Germinal center (tissue), 1 donor: ENCODE measurements at regions not wholly inside any gene's neighbourhood (a gene's known extent, or its start where the extent isn't known, plus 50 kb on each side); places are given as distances from the start of the nearest gene placed in this dataset.
"Not testable (repeated sequence)": the region's sequence is repeated elsewhere in the genome, so short reads cannot be mapped to it uniquely, and the experiment has no call there.

Experiments used
- DNase-seq: peaks from one replicate; pipeline ENCODE4 v3.0.0; 2012; ENCODE audit warnings: mixed read lengths, low spot score

DNA sequence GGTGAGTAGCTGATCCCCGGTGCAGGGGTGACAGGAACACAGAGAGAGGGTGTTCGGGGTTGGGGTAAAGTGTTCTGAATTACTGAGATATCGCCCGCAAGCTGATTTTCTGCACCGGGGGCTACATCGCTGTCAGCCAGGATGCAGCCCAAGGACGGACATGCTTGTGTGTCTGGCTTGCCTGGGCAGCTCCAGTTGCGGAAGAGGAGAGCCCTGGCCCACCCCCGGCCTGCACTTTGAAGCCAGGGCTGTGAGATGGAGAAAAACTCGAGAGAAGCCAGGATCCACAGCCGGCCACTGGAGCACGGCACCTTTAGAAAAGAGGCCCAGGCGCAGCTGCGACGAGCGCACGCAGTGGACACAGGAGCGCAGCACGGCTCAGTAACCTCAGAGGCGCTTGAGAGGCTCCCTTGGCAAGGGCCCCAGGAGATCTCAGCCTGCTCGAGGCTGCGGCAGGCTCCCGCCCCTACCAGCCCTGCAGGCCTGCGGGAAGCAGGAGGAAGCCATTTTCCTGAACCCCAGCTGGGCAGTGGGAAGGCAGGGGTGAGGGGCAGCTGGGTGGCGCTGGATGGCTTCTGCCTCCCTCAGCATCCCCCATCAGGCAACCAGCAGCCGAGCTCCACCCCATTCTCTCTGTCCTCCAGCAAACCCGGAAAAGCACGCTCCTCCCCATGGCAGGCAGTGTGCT is 59.2 kb downstream of the C9orf50 start:
- no peak for DNase-seq

DNA sequence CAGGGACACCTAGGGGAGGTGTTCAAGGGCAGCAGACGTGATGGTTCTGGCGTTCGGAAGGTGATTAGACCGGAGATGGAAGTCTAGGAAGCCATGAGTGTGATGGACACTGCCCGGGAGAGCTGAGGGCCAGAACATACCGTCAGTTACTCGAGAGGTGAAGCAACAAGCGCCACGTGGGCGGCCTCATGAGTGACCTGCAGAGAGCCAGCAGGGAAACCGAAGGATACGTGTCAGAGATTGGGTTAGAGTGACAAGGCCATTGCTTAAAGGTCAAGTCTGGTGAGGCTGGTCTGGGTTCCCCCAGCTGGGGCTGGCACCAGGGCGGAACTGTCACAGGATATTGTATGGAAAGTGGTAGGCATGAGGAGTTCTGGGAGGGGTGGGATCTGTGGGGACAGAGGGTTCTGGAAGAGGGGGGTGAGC is 60.0 kb downstream of the C9orf50 start:
- DNase-seq = no peak

DNA sequence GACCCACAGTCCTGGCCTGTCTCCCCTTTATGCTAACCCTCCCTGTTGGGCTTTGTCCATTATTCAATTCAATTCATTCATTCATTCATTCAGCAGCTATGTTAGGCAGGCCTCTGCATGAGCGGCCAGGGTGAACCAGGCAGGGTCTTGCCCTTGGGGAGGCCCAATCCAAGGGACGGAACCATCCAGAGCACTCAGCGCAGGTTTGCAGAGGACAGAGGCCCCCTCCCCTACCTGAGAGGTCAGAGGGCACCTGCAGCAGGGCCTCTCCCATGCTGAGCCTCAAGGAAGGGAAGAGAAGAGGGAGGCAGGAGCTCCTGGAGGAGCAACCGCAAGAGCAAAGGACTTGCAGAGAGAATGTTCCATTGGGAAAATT is 61.4 kb downstream of the C9orf50 start:
- DNase-seq = no peak

DNA sequence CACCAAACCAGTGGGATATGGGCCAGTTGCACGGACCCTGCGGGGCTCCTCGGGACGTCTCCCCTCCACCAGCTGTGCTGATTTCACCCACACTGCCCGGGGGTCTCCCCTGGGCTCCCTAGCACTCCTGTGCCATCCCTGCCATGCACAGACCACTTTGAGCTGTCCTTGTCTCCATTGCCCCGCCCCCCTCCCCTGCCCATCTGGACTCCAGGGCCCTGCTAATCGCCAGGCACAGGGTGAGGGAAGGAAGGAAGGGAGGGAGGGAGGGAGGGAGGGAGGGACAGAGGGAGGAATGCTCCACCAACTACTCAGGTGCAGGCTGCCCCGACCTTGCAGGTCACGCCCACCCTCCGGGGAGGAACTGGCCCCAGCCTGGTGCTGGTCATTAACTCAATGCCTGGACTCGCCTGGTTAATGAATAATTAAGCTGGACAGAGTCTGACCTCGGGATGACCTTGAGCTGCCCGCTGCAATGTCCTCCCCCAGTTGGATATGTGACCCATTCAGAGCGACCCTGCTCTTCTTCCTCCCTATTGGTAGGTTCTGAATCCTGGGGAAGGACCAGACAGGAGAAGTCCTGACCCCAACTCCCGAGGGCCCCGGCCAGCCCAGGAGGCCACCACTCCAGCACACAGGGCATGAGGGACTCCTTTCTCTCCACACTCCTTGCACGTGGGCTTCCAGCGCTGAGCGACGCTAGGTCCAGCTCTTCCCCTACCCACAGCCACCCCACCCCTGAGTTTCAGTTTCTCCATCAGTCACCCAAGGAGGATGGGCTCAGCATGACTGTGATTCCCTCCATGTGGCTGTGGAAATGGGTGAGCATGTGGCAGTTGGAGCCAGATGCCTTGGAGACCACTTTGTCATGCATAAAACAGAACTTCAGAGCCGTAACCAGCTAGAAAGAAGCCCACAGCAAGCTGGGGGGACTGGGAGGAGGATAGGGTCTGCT is 62.1 kb downstream of the C9orf50 start:
- no peak for DNase-seq

DNA sequence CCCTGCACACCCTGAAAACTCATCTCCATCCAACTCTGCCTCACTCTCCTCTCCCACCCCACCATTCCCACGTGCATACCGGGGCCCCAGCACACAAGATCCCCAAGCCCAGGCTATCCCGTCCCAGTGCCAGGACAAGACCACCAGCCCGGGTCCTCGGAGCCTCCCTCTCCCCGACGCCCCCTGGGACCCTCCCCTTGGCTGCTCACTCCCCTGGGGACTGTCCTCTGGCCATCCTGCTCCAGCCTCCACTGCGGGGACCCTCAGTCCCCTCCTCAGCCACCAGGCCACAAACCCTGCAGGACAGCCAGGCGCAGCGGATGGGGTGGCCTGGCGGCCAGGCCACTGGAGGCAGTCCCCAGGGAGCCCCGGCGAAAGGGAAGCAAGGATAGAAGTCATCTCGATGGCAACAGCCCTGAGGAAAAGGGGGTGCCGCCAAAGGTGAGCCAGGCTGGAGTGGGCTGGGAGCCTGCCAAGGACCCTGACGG is 62.8 kb downstream of the C9orf50 start:
- no peak for DNase-seq

DNA sequence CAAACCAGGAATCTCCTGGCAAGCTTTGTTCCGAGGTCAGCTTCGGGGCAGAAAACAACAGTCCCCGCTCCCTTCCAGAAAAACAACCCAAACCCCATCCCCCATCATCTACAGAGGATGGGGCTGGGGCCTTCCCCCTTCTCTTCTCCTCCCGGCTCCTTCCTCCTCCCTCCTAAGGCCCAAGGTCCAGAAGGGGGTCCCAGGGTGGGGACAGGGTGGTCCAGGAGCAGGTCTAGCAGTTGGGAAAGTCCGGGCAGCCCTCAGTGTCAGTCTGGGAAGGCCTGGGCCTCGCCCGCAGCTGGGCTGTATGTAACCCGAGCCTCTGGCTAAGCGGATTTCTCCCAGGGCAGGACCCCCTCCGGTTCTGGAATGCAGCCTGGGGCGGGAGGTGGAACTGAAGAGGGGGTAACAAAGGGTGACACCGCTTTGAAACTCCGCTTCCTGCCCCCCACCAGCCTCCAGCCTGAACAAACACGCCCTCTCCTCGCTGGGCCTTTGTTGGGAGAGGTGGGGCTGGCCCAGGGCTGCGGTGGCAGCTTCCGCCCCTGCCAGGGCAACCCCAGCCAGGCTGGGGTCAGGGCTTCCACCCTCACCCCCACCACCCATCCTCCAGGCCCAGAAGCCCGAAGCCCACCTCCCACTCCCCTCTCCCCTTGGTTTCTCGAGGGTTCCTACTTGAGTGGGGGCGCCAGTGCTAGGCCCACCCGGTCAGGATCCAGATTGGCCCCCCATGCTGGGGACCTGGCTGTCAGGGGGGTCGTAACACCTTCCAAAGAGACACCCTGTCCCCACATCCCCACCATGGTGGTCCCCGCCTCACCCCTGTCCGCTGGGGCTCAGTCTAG is 63.5 kb downstream of the C9orf50 start:
- no peak for DNase-seq

DNA sequence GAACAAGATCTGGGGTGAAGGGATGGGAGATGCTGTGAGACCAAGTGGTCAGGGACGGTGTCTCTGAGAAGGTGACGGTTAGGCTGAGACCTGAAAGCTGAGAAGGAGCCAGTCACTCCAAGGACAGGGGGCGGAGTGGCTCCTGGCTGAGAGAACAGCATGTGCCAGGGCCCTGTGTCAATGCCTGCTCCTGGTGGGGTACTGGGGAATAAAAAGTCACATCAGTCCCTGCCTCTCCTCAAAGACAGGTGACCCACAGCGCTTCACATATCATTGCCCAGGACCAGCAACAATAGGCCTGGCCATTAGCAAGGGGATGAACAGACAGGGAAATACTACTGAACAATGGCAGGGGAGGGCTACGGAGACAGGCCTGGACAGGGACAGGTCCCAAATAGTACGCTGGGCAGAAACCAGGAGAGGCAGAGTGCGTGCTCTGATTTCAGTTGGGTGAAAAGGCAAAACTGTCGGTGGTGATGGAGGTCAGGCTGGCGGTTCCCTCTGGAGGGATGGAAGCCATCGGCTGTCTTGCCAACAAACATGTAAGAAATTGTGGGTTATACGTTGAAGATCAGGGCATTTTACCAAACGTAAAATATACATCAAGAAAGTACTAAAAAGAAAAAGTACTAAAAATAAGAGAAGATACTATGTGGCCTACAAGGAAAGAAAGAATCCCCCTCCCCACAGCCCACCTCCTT is 64.3 kb downstream of the C9orf50 start:
- no peak for DNase-seq

DNA sequence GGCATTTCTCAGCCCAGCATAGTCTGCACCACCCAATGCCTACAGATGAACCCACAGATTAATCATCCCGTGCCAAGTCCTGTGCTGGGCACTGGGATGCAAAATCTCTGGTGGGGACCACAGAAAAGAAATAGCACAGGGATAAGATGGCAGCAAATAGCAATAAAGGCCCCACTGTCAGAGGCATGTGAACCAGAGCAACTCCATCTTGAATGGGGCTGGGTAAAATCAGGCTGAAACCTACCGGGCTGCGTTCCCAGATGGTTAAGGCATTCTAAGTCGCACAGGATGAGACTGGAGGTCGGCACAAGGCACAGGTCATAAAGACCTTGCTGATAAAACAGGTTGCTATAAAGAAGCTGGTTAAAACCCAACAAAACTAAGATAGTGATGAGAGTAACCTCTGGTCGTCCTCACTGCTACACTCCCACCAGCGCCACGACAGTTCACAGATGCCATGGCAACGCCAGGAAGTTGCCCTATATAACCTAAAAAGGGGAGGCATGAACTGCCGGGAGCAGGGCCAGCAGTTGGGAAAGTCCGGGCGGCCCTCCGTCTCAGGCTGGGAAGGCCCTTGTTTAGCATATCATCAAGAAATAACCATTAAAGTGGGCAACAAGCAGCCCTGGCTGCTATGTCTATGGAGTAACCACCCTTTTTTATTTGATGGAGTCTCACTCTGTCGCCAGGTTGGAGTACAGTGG is 65.2 kb downstream of the C9orf50 start:
- DNase-seq = no peak

DNA sequence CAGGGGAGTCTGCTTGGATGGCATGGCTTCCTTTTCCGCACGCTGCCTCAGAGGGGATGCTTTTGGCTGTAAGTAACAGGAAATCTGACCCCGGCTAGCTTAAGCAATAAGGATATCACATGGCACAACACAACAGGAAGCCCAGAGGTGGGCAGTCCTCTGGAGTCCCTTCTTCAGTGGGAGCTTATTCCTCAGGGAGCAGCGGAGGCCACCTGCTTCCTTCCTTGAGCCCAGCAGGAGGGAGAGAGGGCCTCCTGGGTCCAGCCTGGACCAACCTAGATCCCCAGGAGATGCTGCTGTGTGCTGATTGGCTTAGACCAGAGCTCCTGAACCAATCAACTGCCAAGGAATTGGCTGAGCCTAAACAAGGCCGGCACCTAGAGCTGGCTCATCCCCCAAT is 66.3 kb downstream of the C9orf50 start:
- no peak for DNase-seq

DNA sequence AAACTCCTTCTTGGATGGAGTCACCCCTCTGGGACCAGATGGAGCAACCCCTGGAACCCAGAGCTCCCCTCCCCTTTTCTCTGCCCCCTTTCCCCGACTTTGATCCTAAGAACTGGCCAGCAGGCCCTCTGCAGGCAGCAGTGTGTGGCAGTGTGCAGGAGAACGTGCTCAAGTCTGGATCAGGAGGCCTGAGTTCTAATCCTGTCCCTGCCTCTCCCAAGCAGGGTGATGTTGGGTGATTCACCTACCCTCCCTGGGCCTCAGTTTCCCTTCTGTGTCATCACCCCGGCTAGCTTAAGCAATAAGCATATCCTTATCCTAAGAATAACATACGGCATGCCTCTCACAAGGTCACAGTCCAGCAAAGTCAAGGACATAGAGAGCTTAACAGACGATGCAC is 67.6 kb downstream of the C9orf50 start:
- DNase-seq = no peak

DNA sequence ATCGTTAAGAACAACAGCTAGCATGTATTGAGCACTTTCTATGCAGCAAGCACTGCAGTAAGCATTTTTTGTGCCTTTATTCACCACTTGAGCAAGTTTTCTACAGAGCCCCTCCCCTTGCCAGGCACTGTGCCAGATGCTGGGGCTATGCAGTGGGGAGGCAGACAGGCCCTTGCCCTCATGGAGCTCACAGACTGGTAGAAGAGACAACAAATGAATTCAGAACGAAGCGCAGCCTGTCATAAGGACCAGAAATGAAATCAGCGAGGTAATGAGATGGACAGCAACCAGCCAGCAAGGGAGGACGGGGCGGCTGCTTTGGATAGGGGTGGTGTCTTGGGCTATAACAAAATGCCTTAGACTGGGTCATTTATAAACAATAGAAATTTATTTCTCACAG is 68.8 kb downstream of the C9orf50 start:
- no peak for DNase-seq

DNA sequence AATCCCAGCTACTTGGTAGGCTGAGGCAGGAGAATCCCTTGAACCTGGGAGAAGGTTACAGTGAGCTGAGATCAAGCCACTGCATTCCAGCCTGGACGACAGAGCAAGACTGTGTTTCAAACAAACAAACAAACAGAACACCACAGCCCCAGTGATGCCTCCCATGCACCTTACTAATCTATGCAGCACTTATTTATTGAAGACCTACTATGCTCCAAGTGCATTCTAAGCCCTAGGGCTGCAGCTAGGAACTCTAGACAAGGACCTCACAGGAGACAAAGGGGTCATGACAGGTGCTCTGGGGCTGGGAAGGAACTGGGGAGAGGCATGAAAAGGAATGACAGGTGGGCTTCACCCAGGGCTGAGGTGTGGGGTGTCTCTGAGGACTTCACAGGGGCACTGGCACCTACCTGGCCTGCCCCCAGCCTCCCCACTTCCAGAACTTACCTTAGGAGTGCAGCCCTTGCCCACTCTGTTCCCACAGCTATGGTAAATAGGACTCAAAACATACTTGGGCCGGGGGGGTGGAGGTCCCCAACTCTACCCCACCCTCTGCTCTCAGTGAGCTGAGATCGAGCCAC is 69.4 kb downstream of the C9orf50 start:
- no peak for DNase-seq

DNA sequence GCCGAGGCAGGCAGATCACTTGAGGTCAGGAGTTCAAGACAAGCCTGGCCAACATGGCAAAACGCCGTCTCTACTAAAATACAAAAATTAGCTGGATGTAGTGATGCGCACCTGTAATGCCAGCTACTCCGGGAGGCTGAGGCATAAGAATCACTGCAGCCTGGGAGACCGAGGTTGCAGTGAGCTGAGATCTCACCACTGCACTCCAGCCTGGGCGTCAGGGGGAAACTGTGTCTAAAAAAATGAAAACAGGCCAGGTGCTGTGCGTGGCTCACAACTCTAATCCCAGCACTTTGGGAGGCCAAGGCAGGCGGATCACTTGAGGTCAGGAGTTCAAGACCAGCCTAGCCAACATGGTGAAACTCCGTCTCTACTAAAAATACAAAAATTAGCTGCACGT is 69.9 kb downstream of the C9orf50 start:
- not testable (repeated sequence) for DNase-seq

DNA sequence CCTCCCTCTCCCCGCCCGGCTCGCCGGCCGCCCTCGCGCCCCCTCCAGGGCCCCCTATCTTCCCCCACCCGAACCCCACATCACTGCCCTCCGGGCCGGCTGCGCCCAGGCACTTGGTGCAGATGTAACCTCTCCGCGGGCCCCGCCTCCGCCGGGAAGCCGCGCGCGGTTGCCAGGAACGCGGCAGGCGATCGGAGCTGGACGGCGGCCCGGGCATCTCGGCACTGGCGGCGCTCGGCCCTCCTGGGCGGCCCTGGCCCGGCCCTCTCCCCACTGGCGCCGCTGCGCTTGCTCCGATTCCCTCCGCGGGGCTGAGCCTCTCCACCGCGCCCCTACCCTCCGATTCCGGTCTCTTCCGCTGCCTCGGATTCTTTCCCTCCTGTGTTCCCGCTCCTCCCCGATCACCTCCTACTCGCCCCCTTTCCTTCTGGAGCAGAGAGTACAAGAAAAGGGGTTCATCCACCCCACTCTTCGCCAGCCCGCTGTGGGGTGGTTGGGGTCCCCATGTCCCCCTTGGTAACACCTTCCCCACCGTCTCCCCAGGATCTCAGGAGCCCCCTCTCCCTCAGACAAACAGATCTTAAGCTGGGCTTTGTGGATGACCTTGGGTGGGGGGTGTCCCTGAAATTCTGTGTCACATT is 70.6 kb downstream of the C9orf50 start:
- DNase-seq = no peak

DNA sequence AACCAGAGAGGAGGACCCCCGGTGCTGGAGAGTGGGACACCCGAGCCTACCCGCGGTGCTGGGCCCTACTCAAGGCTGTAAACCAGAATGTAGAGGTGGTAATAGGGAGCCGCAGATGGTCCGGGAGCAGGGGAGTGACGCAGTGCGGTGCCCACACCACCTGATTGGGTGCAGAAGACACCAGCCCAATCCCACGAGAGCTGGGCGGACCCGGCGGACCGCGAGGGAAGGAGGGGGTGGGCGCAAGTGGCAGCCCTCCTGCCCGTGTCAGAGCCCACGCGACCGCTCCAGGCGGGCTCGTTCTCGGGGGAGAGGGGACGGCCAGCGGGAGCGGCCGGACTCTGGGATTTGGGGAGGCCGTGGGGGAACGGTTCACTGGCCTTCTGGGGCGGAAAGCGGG is 71.2 kb downstream of the C9orf50 start:
- no peak for DNase-seq

DNA sequence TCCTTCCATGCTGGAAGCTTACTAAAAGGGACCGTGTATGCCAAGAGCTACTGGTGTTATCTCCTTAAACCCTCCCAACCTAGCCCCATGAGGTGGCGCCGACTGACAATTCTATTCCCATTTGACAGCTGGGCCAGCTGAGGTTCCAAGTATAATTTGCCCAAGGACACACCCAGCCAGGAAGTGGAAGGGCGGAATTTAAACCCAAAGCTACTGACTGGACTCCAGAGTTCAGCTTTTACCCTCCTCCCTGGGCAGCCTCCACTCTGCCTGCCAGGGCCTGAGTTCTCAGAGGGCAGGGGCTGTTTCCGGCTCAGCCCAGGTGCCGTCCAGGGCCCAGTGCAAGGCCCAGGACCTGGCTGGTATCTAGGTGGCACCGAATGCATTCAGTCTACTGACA is 71.8 kb downstream of the C9orf50 start:
- DNase-seq = no peak

DNA sequence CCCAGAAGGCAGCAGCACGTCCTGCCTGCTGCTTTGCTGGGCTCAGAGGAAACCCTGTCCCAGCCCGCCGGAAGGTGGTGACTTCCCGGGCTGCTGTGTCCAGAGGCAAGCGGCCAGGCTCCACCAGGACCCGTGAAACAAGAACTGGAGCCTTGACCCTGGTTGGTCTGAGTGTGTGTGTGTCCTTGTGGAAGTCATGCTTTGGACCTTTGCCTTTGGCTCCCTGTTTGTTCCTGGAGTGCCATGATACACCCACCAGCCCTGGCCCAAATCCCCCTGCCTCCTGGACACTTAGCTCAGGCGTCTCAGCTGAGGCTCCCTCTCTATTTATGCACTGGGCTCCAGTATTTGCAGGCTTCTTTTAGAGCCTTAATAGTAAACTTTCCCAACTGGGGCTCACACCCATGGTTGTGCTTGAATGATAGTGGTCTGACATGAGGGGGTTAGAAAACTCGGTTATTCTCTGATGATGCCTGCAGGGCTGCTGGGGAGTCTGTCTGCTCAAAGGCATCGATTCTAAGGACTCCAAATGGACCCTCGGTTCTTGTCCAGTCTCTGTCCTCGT is 72.2 kb downstream of the C9orf50 start:
- no peak for DNase-seq

DNA sequence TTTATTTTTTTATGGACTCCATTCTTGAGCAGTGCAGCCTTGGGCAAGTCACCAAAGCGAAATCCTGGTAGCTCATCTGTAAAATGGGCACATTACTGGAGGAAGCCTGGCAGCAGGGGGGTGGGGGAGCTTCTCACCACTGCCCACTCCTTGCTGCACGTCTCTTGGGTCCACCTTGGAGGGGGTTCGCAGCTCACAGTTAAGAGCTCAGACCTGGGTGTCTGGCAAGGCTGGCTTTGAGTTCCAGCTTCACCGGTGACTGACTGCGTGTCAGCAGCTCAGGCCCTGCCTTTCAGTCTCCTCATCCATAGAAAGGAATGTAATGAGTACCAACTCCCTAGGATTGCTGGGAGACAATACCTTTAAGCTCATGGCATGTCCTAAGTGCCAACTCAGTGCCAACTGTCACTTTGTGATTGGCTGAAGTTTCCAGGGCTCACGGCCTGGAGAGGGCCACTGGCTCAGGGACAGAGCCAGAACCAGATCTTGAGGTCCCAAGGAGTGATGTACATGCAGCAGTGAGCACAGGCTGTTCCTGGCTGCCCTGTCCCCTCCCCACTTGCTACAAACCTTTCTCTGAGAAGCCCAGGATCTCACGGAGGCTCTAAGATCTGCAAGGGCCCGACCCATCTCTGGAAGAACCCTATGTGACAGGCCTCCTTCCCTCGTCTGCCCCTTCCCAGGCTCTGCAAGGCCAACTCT is 72.9 kb downstream of the C9orf50 start:
- no peak for DNase-seq

DNA sequence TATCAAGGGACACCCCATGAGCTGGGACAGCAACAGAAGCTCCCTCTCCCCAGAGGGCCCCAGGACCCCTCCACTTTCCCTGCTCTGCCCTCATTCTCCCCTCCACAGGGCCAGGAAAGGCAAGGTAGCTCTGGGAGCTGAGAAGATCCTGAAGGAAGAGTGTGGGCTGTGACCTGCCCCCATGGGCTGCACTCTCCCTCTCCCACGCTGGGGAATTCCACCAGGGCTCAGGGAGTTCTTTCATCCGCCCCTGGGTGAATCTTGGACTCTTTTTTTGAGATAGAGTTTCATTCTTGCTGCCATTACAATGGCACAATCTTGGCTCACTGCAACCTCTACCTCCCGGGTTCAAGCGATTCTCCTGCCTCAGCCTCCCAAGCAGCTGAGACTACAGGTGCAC is 73.8 kb downstream of the C9orf50 start:
- no peak for DNase-seq
